Adrenal gland (tissue), 9 donors: ENCODE measurements at regions not wholly inside any gene's neighbourhood (a gene's known extent, or its start where the extent isn't known, plus 50 kb on each side); places are given as distances from the start of the nearest gene placed in this dataset.

Source experiments
- DNase-seq, 7 donors: peaks; one replicate each; pipeline ENCODE4 v3.0.0-alpha.2; 2019 to 2020
- H3K27ac ChIP-seq, 5 donors: fragments of 200-600 bp; sonication (generic) in 4 of 5; 1 replicate in 3 of 5; 2 replicates in 2 of 5; pipeline versions ENCODE4 v1.5.1 to v1.8.0; 2016 to 2020; ENCODE audit warnings: mild to moderate bottlenecking in 1 of 5
- H3K27me3 ChIP-seq: fragments of 200-600 bp; 2 replicates; pipeline ENCODE4 v1.8.0; 2021
- H3K36me3 ChIP-seq, 2 donors: fragments of 200-600 bp; replicated peaks in 1 of 2; 1 replicate in 1 of 2; 2 replicates in 1 of 2; pipeline versions ENCODE4 v1.5.1 to v1.8.0; 2018 to 2022
- H3K4me1 ChIP-seq, 2 donors: fragments of 200-600 bp; replicated peaks in 1 of 2; 1 replicate in 1 of 2; 2 replicates in 1 of 2; pipeline versions ENCODE4 v1.5.1 to v1.8.0; 2018 to 2021
- H3K4me3 ChIP-seq, 4 donors: fragments of 200-600 bp; sonication (generic) in 3 of 4; one replicate each; pipeline ENCODE4 v1.5.1; 2016 to 2018
- H3K9me3 ChIP-seq, 3 donors: fragments of 200-600 bp; sonication (generic) in 1 of 3; replicated peaks in 1 of 3; 1 replicate in 2 of 3; 2 replicates in 1 of 3; pipeline versions ENCODE4 v1.5.1 to v1.8.0; 2016 to 2021
- POLR2A ChIP-seq, 2 donors: fragments of 450-650 bp; IDR thresholded peaks; one replicate each; pipeline ENCODE4 v1.6.1; 2017; ENCODE audit warnings: antibody characterized with exemption in 2 of 2, mild to moderate bottlenecking in 2 of 2, moderate library complexity in 1 of 2
- WGBS, 4 donors: extraction: QIAGEN DNeasy Blood & Tissue Kit in 2 of 4; methylation state at CpG; one replicate each; pipeline versions ENCODE4 v1.1.5 to v1.1.7; 2013 to 2017; 5-methylcytosine and 5-hydroxymethylcytosine counted together
- intact Hi-C, 2 donors: fragments of 100-400 bp; cut with DNase I; formaldehyde crosslinking; loops; one replicate each; pipeline versions ENCODE4 v1.14.1 to v1.15.0; 2022 to 2023
- TF ChIP-seq, protein P1 (sequence below), 6 experiments: fragments of 450-650 bp in 4 of 6; fragments of 200-600 bp in 2 of 6; sonication (generic) in 1 of 6; IDR thresholded peaks; 1 replicate in 5 of 6; 2 replicates in 1 of 6; pipeline versions ENCODE4 v1.5.1 to v1.8.0; 2016 to 2021; ENCODE audit warnings: antibody characterized with exemption in 6 of 6, mild to moderate bottlenecking in 2 of 6, moderate library complexity in 1 of 6
- donor health status: healthy with polysubstance abuse.
- donor health status: Bipolar disorder and iron deficiency.
- donor health status: DM: yes; HTN: yes; CAD: no.
- donor health status: DM: no; HTN: no; CAD: no.
- donor health status: DM: no; HTN: no; CAD: no.

DNA sequence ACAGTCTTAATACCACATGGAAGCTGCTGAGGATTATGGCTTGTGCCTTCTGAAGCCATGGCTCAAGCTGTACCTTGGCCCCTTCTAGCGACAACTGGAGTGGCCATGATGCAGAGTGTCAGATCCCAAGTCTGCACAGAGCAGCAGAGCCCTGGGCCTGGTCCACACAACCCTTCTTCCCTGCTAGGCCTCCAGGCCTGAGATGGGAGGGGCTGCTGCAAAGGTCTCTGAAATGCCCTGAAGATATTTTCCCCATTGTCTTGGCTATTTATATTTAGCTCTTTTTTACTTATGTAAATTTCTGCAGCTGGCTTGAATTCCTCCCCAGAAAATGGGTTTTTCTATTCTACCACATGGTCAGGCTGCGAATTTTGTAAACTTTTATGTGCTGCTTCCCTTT is 804.6 kb upstream of the ZWINT start:
- H3K27ac ChIP-seq: no peak overlapping the region
- H3K9me3 ChIP-seq: no peaks in the 10 kb centered on the region
- TF ChIP-seq, protein P1, sequence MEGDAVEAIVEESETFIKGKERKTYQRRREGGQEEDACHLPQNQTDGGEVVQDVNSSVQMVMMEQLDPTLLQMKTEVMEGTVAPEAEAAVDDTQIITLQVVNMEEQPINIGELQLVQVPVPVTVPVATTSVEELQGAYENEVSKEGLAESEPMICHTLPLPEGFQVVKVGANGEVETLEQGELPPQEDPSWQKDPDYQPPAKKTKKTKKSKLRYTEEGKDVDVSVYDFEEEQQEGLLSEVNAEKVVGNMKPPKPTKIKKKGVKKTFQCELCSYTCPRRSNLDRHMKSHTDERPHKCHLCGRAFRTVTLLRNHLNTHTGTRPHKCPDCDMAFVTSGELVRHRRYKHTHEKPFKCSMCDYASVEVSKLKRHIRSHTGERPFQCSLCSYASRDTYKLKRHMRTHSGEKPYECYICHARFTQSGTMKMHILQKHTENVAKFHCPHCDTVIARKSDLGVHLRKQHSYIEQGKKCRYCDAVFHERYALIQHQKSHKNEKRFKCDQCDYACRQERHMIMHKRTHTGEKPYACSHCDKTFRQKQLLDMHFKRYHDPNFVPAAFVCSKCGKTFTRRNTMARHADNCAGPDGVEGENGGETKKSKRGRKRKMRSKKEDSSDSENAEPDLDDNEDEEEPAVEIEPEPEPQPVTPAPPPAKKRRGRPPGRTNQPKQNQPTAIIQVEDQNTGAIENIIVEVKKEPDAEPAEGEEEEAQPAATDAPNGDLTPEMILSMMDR (IDR thresholded peaks at IDR 0.05): no peak
- no peak for TF ChIP-seq POLR2A (IDR thresholded peaks at IDR 0.05)
- 91 to 98% (median 94%) methylated on average over 1 to 2 of the region's 2 CpGs for WGBS, 4 donors
- peaks cover 0 to 5% of the 10 kb centered on the region in 2 donors for H3K4me1 ChIP-seq
- intact Hi-C loops: no loop called here
- no peak overlapping the region for H3K4me3 ChIP-seq
- no peak for DNase-seq
- H3K36me3 ChIP-seq: no peaks in the 10 kb centered on the region
- H3K27me3 ChIP-seq: no peaks in the 10 kb centered on the region

DNA sequence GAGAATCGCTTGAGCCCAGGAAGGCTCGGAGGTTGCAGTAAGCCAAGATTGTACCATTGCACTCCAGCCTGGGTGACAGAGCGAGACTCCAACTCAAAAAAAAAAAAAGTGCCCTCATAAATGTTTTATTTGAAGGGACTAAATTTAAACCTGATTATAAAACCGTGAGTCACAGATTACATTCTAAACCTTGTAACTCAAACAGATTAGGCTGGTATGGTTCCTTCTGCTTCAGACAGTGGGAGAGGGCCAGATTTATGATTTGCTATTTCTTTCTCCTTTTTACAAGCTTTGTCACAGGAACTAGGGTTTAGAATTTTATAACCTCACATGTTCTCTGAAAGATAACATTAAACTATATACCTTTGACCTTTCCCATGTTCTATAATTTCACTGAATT is 801.2 kb upstream of the ZWINT start:
- no peaks in the 10 kb centered on the region for H3K36me3 ChIP-seq
- H3K9me3 ChIP-seq: no peaks in the 10 kb centered on the region
- H3K27me3 ChIP-seq: no peaks in the 10 kb centered on the region
- WGBS, 4 donors: 70 to 84% (median 72%) methylated on average over 4 of the region's 4 CpGs
- H3K4me3 ChIP-seq: no peak overlapping the region
- peaks cover 0 to 5% of the 10 kb centered on the region in 2 donors for H3K4me1 ChIP-seq
- no peak overlapping the region for H3K27ac ChIP-seq
- intact Hi-C loops: no loop called here
- no peak for DNase-seq
- TF ChIP-seq, protein P1 (IDR thresholded peaks at IDR 0.05): no peak
- TF ChIP-seq POLR2A (IDR thresholded peaks at IDR 0.05): no peak

DNA sequence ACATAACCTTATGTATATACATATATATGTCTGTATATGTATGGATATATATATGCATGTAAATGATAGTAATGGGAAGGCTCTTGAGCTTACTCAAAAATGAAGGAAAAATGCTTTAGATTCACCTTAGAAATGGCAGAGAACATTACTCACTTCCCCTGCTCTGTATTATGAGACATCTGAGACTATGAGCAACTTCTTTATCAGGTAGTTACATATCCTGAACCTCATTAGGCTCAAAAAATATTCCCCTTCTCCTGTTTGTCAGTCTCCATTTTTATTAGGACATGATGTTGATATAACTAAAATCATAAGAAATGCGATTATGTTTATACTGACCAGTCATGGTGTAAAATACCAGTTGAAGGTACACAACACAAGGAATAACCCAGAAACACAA is 800.1 kb upstream of the ZWINT start:
- no peaks in the 10 kb centered on the region for H3K36me3 ChIP-seq
- H3K27ac ChIP-seq: no peak overlapping the region
- no peak for DNase-seq
- H3K4me3 ChIP-seq: no peak overlapping the region
- no peak for TF ChIP-seq POLR2A (IDR thresholded peaks at IDR 0.05)
- TF ChIP-seq, protein P1 (IDR thresholded peaks at IDR 0.05): no peak
- 86 to 98% (median 92%) methylated on average over 1 of the region's 1 CpG for WGBS, 4 donors
- no peaks in the 10 kb centered on the region for H3K9me3 ChIP-seq
- no peaks in the 10 kb centered on the region for H3K27me3 ChIP-seq
- H3K4me1 ChIP-seq: peaks cover 0 to 5% of the 10 kb centered on the region in 2 donors
- intact Hi-C loops: no loop called here

DNA sequence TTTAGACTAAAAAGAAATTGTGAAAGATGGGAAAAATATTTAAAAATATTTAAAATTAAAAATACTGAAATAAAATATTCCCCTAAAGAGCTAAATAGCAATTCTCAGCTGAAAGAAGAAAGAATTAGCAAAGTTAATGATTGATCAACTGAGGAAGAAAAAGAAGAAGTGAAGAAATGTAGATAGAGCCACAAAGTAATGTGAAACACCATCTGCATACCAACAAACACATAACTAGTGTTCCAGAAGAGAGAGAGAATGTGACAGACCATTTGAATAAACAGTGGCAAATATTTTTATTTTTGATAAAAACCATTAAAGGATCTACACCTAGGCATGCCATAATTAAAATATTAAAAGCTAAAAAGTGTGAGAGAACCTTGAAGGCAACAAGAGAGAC is 784.5 kb upstream of the ZWINT start:
- intact Hi-C loops: no loop called here
- no peak for DNase-seq
- no peak overlapping the region for H3K27ac ChIP-seq
- H3K27me3 ChIP-seq: no peaks in the 10 kb centered on the region
- H3K4me1 ChIP-seq: no peaks in the 10 kb centered on the region
- no peaks in the 10 kb centered on the region for H3K36me3 ChIP-seq
- no peak overlapping the region for H3K4me3 ChIP-seq
- no peaks in the 10 kb centered on the region for H3K9me3 ChIP-seq
- TF ChIP-seq POLR2A (IDR thresholded peaks at IDR 0.05): no peak
- TF ChIP-seq, protein P1 (IDR thresholded peaks at IDR 0.05): no peak
